T47D (cell line): ENCODE measurements at regions not wholly inside any gene's neighbourhood (a gene's known extent, or its start where the extent isn't known, plus 50 kb on each side); places are given as distances from the start of the nearest gene placed in this dataset.

Source experiments
- DNase-seq, 2 experiments: peaks; one replicate each; pipeline versions ENCODE4 v3.0.0 to v3.0.0-alpha.2; 2011 to 2012; ENCODE audit warnings: low read depth in 1 of 2, low spot score in 1 of 2
- JUND ChIP-seq: IDR thresholded peaks from 2 replicates; pipeline ENCODE4 v1.6.1; 2012; ENCODE audit warnings: low read depth
- in situ Hi-C: cut with HindIII; loops from 2 replicates; pipeline ENCODE4 v1.10.0; 2016; ENCODE audit warnings: low sequenced_read_pairs, low pct_unique_long_range_greater_than_20kb

GRCh38 chr9:13613296-13613695 lies 333.8 kb upstream of the MPDZ start:
- no peak for TF ChIP-seq JUND
- in situ Hi-C loops: no loop called here
- no peak for DNase-seq

- TF ChIP-seq JUND: no peak
- no peak for DNase-seq
- in situ Hi-C loops: no loop called here
Measured at GRCh38 chr9:13608451-13608850, 329.0 kb upstream of the MPDZ start.

DNA sequence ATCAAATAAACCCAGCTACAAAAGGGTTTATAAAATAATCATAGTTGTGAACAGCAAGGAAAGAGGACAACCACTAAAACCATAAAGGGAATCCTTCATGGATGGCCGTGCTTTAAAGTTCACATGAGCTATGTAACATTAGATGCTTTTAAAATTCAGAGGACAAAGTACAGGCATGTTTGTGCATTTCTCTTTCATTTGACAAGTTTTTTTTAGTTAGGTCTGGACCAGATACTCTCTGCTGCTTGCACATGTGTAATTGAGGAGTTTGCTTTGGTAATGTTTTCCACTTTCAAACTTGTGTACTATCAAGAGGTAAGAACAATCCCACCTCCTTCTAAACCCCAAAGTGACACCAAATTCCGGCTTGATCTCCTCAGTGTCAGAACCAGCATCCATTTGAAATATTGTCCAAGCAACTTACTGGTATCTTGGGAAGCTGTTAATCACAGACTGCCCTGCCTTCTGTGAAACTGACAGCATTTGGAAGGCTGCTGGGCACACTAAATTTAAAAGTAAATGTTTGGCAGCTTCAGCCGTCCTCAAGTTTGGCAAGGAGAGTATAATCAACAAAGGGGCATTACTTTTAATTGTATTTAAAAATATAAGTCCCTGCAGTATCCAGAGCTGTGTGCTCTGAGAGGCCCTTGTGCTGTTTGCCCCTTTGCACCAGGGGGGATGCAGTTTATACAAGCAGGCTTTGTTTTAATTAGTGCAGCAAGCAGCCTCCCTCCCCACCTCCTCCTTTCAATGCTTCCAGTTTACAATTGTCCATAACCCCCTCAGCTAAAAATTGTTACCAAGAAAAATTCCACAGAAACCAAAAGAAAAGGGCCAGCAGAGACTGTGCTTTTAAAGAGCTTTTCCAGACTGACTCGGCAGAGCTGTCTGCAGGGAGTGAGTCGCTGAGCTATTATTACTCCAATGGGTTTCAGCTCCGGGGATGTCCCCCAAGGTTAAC lies 328.3 kb upstream of the MPDZ start:
- in situ Hi-C loops: no loop called here
- no peak for DNase-seq
- no peak for TF ChIP-seq JUND

DNA sequence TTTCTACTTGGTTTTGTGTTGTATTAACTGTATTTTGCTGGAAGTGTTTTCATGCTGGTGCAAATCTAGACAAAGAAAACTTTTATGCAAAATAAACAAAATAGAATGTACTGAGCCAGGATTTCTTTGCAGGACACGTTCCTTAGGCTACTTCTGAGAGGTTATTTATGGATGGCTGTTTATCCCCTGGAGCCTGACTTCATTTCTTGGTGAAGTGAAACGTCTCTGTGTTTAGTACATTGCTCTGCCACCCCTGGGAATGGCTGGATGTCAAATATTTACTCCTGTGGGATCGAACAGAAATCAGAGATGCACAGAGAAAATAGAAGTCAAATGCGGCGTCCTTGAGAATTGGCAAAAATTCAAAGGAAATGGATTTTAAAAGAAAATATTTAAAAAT lies 327.1 kb upstream of the MPDZ start:
- in situ Hi-C loops: no loop called here
- no peak for DNase-seq
- no peak for TF ChIP-seq JUND

DNA sequence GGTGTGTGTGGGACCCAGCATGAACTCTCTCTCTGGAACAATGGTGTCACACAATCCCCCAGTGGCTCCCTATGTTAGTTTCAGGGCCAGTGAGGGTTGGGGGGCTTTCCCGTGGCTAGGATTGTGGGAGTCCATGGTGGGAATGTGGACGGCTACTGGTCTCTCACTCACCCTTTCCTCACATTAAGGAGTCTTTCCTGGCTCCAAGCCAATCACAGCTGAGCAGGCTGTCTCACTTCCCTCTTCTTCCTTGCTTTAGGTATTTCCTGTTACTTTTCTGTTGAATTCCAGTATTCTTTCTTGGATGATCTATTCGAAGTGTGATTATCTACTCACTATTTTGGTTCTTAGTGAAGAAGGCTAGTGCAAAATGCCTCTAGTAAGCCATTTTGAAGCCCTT lies 324.4 kb upstream of the MPDZ start:
- DNase-seq: no peak
- in situ Hi-C loops: no loop called here
- TF ChIP-seq JUND: no peak

DNA sequence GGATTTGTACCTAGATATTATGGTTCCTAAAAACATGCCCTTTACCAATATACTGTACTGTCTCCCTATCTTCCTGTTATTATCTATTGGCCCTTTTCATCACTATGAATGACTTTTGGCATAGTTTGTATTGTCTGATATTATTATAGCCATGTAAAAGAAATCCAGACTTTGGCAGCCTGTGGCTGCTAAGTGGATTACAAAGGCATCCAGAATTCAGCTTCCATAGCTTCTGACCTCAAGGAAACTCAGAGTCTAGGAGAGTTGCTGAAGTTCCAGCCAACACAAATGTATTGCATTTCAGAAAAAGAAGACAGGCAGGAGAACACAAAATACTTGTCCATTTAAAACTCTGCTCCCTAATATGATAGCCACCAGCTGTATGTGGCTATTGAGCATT lies 319.2 kb upstream of the MPDZ start:
- in situ Hi-C loops: no loop called here
- DNase-seq: no peak
- TF ChIP-seq JUND: no peak

GRCh38 chr9:13597427-13597826 lies 317.9 kb upstream of the MPDZ start:
- no peak for TF ChIP-seq JUND
- no peak for DNase-seq
- in situ Hi-C loops: no loop called here

DNA sequence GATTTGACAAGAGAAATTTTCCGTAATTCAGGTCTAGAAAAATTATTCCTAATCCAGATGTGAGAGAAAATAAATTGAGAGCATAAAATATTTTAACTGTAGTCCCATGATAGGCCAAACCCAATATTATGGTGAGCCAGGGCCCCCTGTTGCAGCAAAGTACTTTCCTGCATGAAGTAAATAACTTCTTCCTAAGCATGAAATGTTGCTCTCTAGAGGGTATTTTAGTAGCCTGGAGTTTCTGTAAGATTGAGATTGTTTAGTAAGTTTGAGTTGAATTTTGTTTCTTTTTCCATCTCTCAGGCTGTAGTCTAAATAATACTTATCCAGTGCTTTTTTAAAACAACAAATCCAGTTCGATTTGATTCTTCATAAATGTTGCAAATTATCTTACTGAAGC lies 317.5 kb upstream of the MPDZ start:
- in situ Hi-C loops: no loop called here
- DNase-seq: no peak
- TF ChIP-seq JUND: no peak

DNA sequence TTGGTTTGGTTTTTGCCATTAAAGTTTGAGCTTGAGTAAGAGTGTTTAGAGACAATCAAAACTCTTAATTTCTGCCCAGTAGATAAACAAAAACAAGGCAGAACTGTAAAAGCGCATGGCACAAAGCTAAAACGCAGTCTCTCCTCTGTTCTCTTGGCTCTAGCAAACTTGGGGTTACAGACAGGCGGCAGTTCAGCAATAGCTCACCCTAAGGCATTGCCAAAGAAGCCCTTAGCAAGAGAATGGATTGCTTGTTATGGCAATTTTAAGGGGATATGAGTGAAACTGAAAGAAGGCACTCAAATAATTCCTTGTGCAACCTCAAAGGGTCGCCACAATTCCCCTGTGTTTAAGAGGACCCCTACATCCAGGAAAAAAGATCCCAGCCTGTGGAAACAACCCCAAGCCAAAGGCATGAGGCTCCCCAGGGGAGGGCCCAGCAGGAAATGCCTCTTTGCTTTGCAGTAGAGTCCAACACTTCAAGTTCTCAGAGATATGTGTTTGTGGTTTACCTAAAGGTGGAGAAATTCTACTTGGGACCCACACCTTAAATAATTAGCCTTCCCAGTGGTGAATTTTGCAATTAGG lies 317.0 kb upstream of the MPDZ start:
- in situ Hi-C loops: no loop called here
- DNase-seq: no peak
- no peak for TF ChIP-seq JUND

DNA sequence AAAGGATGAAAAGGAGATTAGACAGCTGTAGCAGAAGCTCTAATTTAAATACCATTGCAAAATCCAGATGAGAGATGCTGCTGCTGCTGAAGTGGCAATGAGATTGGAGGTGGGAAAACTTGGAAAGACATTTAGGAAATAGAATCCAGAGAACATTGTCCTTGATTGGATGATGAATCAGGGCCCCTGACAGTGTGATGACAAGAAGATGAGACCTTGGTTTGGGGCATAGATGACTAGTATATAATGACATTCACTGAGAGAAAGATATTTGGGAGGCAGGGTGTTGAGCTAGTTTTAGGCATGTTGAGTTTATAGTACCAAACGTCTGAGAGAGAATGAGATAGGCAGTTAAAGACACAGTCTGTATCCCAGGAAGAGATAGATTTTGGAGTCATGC lies 311.5 kb upstream of the MPDZ start:
- DNase-seq: no peak
- no peak for TF ChIP-seq JUND
- in situ Hi-C loops: no loop called here

- no peak for TF ChIP-seq JUND
- DNase-seq: no peak
- in situ Hi-C loops: no loop called here
Measured at GRCh38 chr9:13589034-13589737, 309.7 kb upstream of the MPDZ start.

DNA sequence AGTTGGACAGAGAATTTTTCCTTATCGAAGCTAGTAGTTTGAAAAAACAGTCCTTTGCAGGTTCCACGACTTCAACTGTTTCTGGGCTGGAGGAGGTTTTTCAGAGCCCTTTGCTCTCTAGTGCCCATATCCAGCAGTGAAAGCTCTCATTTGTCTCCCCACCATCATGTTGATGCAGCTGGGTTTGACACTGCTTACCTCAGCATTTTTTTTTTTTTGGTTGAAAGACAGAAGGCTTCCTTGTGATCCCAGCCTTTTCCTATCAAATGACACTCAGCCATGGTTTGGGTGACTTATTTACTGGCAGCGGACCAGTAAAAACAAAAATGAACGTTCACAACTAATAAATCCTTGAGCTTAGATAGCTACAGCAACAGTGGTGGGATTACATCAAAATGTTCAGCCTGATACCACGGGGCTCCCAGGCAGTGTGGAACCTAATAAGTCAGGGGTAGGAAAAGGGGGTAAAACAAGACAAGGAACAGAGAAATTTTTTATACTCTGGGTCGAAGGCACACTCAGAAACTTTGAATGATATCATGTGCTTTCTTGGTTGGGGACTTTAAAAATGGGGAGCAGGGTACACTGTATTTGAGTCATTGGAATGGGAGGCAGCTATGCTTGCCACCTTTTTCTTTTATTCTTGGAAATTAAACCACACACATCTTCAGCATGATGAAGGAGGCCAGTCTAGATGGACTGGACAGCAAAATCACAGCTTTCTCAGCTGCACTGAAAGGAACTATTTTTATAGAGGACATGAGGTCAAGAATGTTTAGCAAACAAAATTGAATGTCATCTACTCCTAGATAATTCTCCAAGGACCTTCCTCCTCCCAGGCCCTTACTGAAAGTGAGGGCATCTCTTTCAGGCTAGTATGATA lies 308.9 kb upstream of the MPDZ start:
- in situ Hi-C loops: no loop called here
- no peak for TF ChIP-seq JUND
- DNase-seq: no peak
